WTC11 (cell line): ENCODE measurements at regions not wholly inside any gene's neighbourhood (a gene's known extent, or its start where the extent isn't known, plus 50 kb on each side); places are given as distances from the start of the nearest gene placed in this dataset.

Experiments used
- ATAC-seq: fragments of 200-7000 bp; cut with Tn5 transposase; 2 replicates; pipeline ENCODE4 v1.10.0; 2021; ENCODE audit warnings: mild to moderate bottlenecking, moderate library complexity
- CTCF ChIA-PET: fragments of 300-600 bp; sonication (Branson Sonifier 250); formaldehyde crosslinking; loops from one replicate; lab custom pipeline; 2021; ENCODE audit warnings: antibody characterized with exemption; lab: Charles Lee
- POLR2A ChIA-PET: fragments of 350-600 bp; sonication (Branson Sonifier 250); formaldehyde crosslinking; loops from one replicate; lab custom pipeline; 2021; ENCODE audit warnings: antibody characterized with exemption; lab: Charles Lee
- DNase-seq: peaks from one replicate; pipeline ENCODE4 v3.0.0; 2021; ENCODE audit warnings: low spot score
- H3K27ac Mint-ChIP-seq: 2 replicates; pipeline ENCODE4 v1.8.0; 2021; ENCODE audit warnings: mixed read lengths
- H3K27me3 Mint-ChIP-seq: 2 replicates; pipeline ENCODE4 v1.8.0; 2021; ENCODE audit warnings: low read depth, mild to moderate bottlenecking, moderate library complexity, mixed read lengths
- H3K36me3 Mint-ChIP-seq: 2 replicates; pipeline ENCODE4 v1.8.0; 2021; ENCODE audit warnings: mixed read lengths
- H3K4me1 Mint-ChIP-seq: 2 replicates; pipeline ENCODE4 v1.8.0; 2022; ENCODE audit warnings: mixed read lengths
- H3K4me3 Mint-ChIP-seq: 2 replicates; pipeline ENCODE4 v1.8.0; 2021; ENCODE audit warnings: mild to moderate bottlenecking, moderate library complexity, mixed read lengths
- H3K9me3 Mint-ChIP-seq: 2 replicates; pipeline ENCODE4 v1.8.0; 2021; ENCODE audit warnings: mixed read lengths
- AR ChIP-seq: fragments of 250-450 bp; sonication (Bioruptor Pico); IDR thresholded peaks from 2 replicates; pipeline ENCODE4 v1.9.0; 2021; ENCODE audit warnings: mild to moderate bottlenecking
- ATF2 ChIP-seq: sonication (generic); formaldehyde crosslinking; IDR thresholded peaks from 2 replicates; pipeline ENCODE4 v1.8.1; 2022; ENCODE audit warnings: low read depth, missing genetic modification reagents, borderline replicate concordance
- ATF6 ChIP-seq: sonication (generic); formaldehyde crosslinking; IDR thresholded peaks from 2 replicates; pipeline ENCODE4 v1.8.1; 2023; ENCODE audit warnings: mild to moderate bottlenecking, missing genetic modification reagents
- EMX1 ChIP-seq: fragments of 250-450 bp; sonication (Bioruptor Pico); IDR thresholded peaks from 2 replicates; pipeline ENCODE4 v1.8.0; 2021; ENCODE audit warnings: mild to moderate bottlenecking
- FOXJ3 ChIP-seq: sonication (generic); formaldehyde crosslinking; IDR thresholded peaks from 2 replicates; pipeline ENCODE4 v1.9.0; 2021; ENCODE audit warnings: missing genetic modification reagents, mild to moderate bottlenecking, borderline replicate concordance
- FOXK1 ChIP-seq: sonication (generic); formaldehyde crosslinking; IDR thresholded peaks from 2 replicates; pipeline ENCODE4 v1.8.0; 2022; ENCODE audit warnings: mild to moderate bottlenecking, moderate library complexity, missing genetic modification reagents
- FOXP4 ChIP-seq: sonication (generic); formaldehyde crosslinking; IDR thresholded peaks from 2 replicates; pipeline ENCODE4 v1.8.0; 2022; ENCODE audit warnings: mild to moderate bottlenecking, missing genetic modification reagents
- GABPB1 ChIP-seq: sonication (generic); formaldehyde crosslinking; IDR thresholded peaks from 2 replicates; pipeline ENCODE4 v1.8.1; 2023; ENCODE audit warnings: mild to moderate bottlenecking, missing genetic modification reagents
- GRHL2 ChIP-seq: fragments of 250-450 bp; sonication (Bioruptor Pico); IDR thresholded peaks from 2 replicates; pipeline ENCODE4 v1.8.0; 2022; ENCODE audit warnings: mild to moderate bottlenecking, moderate library complexity; ENCODE audit not compliant: insufficient replicate concordance, severe bottlenecking
- HMGA2 ChIP-seq: fragments of 250-450 bp; sonication (Bioruptor Pico); IDR thresholded peaks from 2 replicates; pipeline ENCODE4 v1.4.0; 2021; ENCODE audit warnings: mild to moderate bottlenecking, moderate library complexity
- MXD4 ChIP-seq: fragments of 250-450 bp; sonication (Bioruptor Pico); IDR thresholded peaks from 2 replicates; pipeline ENCODE4 v1.8.0; 2021; ENCODE audit warnings: mild to moderate bottlenecking, moderate library complexity, borderline replicate concordance
- MYBL2 ChIP-seq: sonication (generic); formaldehyde crosslinking; IDR thresholded peaks from 2 replicates; pipeline ENCODE4 v1.8.1; 2023; ENCODE audit warnings: mild to moderate bottlenecking, moderate library complexity, missing genetic modification reagents
- NFYB ChIP-seq: sonication (generic); formaldehyde crosslinking; conservative IDR thresholded peaks from 2 replicates; pipeline ENCODE4 v1.8.0; 2022; ENCODE audit warnings: low read depth, missing genetic modification reagents
- NR2C2 ChIP-seq: sonication (generic); formaldehyde crosslinking; IDR thresholded peaks from 2 replicates; pipeline ENCODE4 v1.8.0; 2022; ENCODE audit warnings: mild to moderate bottlenecking, missing genetic modification reagents
- PRRX2 ChIP-seq: fragments of 250-450 bp; sonication (Bioruptor Pico); IDR thresholded peaks from 2 replicates; pipeline ENCODE4 v1.8.0; 2021; ENCODE audit warnings: mild to moderate bottlenecking
- SP1 ChIP-seq: sonication (generic); formaldehyde crosslinking; conservative IDR thresholded peaks from 2 replicates; pipeline ENCODE4 v1.8.1; 2022; ENCODE audit warnings: missing genetic modification reagents
- USF2 ChIP-seq: sonication (generic); formaldehyde crosslinking; IDR thresholded peaks from 2 replicates; pipeline ENCODE4 v1.8.1; 2023; ENCODE audit warnings: mild to moderate bottlenecking, missing genetic modification reagents, moderate library complexity
- ZNF425 ChIP-seq: fragments of 250-450 bp; sonication (Bioruptor Pico); conservative IDR thresholded peaks from 2 replicates; pipeline ENCODE4 v1.9.0; 2021; ENCODE audit warnings: mild to moderate bottlenecking
- ZNF512 ChIP-seq: sonication (generic); formaldehyde crosslinking; IDR thresholded peaks from 2 replicates; pipeline ENCODE4 v1.8.1; 2022; ENCODE audit warnings: missing genetic modification reagents, borderline replicate concordance
- ZSCAN18 ChIP-seq: fragments of 250-450 bp; sonication (Bioruptor Pico); IDR thresholded peaks from 2 replicates; pipeline ENCODE4 v2.1.2; 2022; ENCODE audit warnings: mild to moderate bottlenecking, moderate library complexity

GRCh38 chr3:59249698-59250361, 200.0 kb upstream of the CFAP20DC start:
- Mint-ChIP-seq H3K27me3 (no peaks in the 10 kb centered on the region), H3K9me3 (no peaks in the 10 kb centered on the region), H3K4me3 (no peak overlapping the region), H3K27ac (no peak overlapping the region), H3K36me3 (no peaks in the 10 kb centered on the region), H3K4me1 (peaks cover 14% of the 10 kb centered on the region)
- no peak for TF ChIP-seq PRRX2 (CRISPR knock-in tag)
- no peak for TF ChIP-seq FOXP4 (CRISPR knock-in tag)
- TF ChIP-seq AR (CRISPR knock-in tag) = no peak
- TF ChIP-seq NFYB (CRISPR knock-in tag) = no peak
- no peak for TF ChIP-seq HMGA2 (CRISPR knock-in tag)
- no peak for TF ChIP-seq GABPB1 (CRISPR knock-in tag)
- TF ChIP-seq SP1 (CRISPR knock-in tag) = no peak
- no peak for TF ChIP-seq NR2C2 (CRISPR knock-in tag)
- TF ChIP-seq ATF2 (CRISPR knock-in tag) = no peak
- TF ChIP-seq MXD4 (CRISPR knock-in tag) = no peak
- no peak for TF ChIP-seq FOXK1
- TF ChIP-seq ZNF512 (CRISPR knock-in tag) = no peak
- TF ChIP-seq USF2 = no peak
- POLR2A ChIA-PET = no interaction called here
- CTCF ChIA-PET = no interaction called here
- no peak for DNase-seq
- no peak for ATAC-seq

- Mint-ChIP-seq H3K27ac (no peak overlapping the region), H3K4me1 (peaks cover 14% of the 10 kb centered on the region), H3K36me3 (no peaks in the 10 kb centered on the region), H3K9me3 (no peaks in the 10 kb centered on the region), H3K27me3 (no peaks in the 10 kb centered on the region), H3K4me3 (no peak overlapping the region)
- TF ChIP-seq GRHL2 (CRISPR knock-in tag) = no peak
- no peak for TF ChIP-seq EMX1 (CRISPR knock-in tag)
- no peak for TF ChIP-seq FOXJ3 (CRISPR knock-in tag)
- no peak for TF ChIP-seq ATF6 (CRISPR knock-in tag)
- no peak for TF ChIP-seq MYBL2 (CRISPR knock-in tag)
- no peak for TF ChIP-seq ZSCAN18 (CRISPR knock-in tag)
- TF ChIP-seq NR2C2 (CRISPR knock-in tag) = no peak
- no peak for TF ChIP-seq ZNF425 (CRISPR knock-in tag)
- POLR2A ChIA-PET = no interaction called here
- DNase-seq = no peak
- CTCF ChIA-PET = no interaction called here
- no peak for ATAC-seq
Measured at GRCh38 chr3:59249004-59249403, 199.2 kb upstream of the CFAP20DC start.
